22Rv1 (cell line): ENCODE measurements at regions not wholly inside any gene's neighbourhood (a gene's known extent, or its start where the extent isn't known, plus 50 kb on each side); places are given as distances from the start of the nearest gene placed in this dataset.

Source experiments
- H3K27ac ChIP-seq: fragments of 450-650 bp; 2 replicates; pipeline ENCODE4 v1.5.1; 2017
- ZFX ChIP-seq: fragments of 450-650 bp; IDR thresholded peaks from 2 replicates; pipeline ENCODE4 v1.6.1; 2017; ENCODE audit warnings: antibody characterized with exemption, borderline replicate concordance
- TF ChIP-seq, protein P1 (sequence below): fragments of 450-650 bp; IDR thresholded peaks from 2 replicates; pipeline ENCODE4 v1.5.1; 2017; ENCODE audit warnings: mild to moderate bottlenecking

DNA sequence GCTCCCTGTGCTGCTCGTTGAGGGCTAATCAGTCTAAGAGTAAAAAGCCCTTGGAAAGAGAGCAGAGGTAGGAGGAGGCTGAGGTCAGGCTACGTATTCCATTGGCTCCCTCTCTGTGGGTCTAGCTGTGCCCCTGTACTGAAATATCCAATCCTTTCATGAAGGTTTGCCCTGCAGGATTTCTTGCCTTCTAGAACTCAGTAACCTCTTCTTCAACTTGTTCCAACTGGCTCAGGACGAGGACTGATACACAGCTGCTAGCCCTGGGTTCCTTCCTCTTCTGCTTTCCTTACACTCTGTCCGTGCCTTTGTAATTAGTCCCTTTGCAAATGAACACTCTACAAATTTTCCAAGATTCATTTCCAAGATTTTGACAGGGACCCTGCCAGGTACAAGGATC, 560.5 kb downstream of the ACTR3B start:
- H3K27ac ChIP-seq = no peak overlapping the region
- no peak for TF ChIP-seq ZFX
- TF ChIP-seq, protein P1, sequence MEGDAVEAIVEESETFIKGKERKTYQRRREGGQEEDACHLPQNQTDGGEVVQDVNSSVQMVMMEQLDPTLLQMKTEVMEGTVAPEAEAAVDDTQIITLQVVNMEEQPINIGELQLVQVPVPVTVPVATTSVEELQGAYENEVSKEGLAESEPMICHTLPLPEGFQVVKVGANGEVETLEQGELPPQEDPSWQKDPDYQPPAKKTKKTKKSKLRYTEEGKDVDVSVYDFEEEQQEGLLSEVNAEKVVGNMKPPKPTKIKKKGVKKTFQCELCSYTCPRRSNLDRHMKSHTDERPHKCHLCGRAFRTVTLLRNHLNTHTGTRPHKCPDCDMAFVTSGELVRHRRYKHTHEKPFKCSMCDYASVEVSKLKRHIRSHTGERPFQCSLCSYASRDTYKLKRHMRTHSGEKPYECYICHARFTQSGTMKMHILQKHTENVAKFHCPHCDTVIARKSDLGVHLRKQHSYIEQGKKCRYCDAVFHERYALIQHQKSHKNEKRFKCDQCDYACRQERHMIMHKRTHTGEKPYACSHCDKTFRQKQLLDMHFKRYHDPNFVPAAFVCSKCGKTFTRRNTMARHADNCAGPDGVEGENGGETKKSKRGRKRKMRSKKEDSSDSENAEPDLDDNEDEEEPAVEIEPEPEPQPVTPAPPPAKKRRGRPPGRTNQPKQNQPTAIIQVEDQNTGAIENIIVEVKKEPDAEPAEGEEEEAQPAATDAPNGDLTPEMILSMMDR = no peak

DNA sequence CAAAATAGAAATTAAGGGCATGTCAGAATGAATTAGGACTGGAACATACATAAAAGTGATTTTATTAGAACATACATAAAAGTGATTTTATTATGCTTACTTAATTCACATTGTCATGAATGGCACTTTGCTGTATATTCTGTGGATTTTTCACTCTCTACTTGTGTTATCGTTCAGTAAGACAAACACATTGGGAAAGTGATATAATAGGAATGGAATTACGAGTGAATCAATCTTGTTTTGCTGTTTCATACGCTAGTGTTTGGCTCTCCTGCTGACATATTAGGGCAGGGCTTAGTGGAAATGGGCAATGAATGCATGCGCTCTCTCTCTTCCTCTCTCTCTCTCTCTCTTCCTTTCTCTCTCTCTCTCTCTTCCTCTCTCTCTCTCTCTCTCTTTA, 561.1 kb downstream of the ACTR3B start:
- H3K27ac ChIP-seq = no peak overlapping the region
- no peak for TF ChIP-seq ZFX
- TF ChIP-seq, protein P1 = no peak

DNA sequence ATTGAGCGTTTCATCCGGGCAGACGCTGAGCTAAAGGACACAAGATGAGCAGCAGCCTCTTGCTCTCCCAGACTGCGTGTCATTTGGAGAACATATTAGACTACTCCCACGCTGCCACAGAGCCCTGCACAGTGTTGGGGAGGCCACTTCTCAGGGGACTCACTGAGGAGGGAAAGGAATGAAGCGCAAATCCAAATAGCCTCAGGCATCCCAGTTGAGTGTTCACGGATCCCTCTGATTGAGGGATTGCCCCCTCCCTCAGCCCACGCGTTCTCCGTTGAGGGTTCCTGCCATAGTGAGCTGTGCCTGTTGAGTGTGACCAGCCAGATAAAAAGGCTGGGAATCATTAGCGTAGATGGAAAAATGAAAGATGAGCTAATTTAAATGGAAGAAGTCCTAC, 563.4 kb downstream of the ACTR3B start:
- H3K27ac ChIP-seq = no peak overlapping the region
- TF ChIP-seq, protein P1 = no peak
- no peak for TF ChIP-seq ZFX

DNA sequence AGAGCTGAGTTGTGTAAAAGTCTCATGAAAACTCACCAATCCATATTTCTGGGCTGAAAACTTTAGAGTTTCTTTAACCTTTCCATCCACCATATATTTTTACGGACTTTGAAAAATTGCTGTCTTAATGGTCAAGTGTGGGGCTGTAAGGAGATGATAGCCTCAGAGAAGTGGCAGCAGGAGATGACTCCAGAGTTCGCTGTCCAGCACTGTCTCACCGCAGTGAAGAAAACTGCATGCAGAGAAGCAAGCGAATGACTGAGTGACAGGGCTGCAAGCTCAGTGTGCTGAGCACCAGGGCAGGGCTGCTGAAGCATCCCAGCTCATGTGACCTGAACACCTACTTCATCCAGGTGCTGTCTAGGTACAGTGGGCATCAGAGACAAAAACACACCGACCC, 564.5 kb downstream of the ACTR3B start:
- TF ChIP-seq ZFX = no peak
- TF ChIP-seq, protein P1 = no peak

DNA sequence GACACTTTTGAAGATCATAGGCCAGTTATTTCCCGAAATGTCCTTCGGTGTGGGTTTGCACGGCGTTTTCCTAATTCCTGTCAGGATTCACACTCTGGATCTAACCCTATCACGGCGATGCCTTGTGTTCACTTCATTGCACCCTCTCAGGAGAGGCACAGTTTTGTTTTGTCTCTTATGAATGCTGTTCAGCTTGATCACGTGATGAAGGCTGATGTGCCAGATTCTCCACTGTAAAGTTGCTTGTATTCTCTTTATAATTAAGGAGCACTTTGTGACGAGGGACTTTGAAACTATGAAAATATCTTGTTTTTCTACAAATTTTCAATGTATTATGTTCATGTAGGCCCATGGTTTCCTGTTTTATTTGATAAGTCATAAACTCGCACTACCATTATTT, 568.1 kb downstream of the ACTR3B start:
- TF ChIP-seq ZFX = no peak
- TF ChIP-seq, protein P1 = no peak
- no peak overlapping the region for H3K27ac ChIP-seq

More for the DNA sequence above, 564.5 kb downstream of the ACTR3B start:
- H3K27ac ChIP-seq = no peak overlapping the region

DNA sequence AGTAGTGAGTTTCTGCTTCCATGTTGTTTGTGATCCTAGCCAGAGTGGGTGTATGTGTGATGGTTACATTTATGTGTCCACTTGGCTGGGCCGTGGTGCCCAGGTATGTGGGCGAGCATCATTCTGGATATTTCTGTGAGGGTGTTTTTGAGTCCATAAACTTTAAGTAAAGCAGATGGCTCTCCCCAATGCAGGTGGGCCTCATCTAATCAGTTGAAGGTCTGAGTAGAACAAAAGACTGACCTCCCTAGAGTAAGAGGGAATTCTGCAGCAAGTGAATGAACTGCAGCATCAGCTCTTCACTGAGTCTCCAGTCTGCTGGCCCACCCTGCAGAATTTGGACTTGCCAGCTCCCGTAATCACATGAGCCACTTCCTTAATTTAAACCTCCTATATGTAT, 571.9 kb downstream of the ACTR3B start:
- no peak overlapping the region for H3K27ac ChIP-seq
- TF ChIP-seq, protein P1 = no peak
- no peak for TF ChIP-seq ZFX

DNA sequence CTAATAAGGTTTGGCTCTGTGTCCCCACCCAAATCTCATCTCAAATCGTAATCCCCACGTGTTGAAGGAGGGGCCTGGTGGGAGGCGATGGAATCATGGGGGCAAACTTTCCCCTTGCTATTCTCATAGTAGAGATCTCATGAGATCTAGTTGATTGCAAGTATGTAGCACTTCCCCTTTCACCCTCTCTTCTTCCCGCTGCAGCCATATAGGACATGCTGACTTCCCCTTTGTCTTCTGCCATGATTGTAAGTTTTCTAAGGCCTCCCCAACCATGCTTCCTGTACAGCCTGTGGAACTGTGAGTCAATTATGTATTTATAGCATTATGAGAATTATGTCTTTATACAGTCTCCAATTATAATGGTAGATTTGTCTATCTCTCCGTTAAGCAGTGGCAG, 594.5 kb downstream of the ACTR3B start:
- no peak for TF ChIP-seq ZFX
- TF ChIP-seq, protein P1 = no peak

More for the DNA sequence above, 594.5 kb downstream of the ACTR3B start:
- H3K27ac ChIP-seq = no peak overlapping the region
